ENCODE measurements at regions not wholly inside any gene's neighbourhood (a gene's known extent, or its start where the extent isn't known, plus 50 kb on each side); places are given as distances from the start of the nearest gene placed in this dataset.

DNA sequence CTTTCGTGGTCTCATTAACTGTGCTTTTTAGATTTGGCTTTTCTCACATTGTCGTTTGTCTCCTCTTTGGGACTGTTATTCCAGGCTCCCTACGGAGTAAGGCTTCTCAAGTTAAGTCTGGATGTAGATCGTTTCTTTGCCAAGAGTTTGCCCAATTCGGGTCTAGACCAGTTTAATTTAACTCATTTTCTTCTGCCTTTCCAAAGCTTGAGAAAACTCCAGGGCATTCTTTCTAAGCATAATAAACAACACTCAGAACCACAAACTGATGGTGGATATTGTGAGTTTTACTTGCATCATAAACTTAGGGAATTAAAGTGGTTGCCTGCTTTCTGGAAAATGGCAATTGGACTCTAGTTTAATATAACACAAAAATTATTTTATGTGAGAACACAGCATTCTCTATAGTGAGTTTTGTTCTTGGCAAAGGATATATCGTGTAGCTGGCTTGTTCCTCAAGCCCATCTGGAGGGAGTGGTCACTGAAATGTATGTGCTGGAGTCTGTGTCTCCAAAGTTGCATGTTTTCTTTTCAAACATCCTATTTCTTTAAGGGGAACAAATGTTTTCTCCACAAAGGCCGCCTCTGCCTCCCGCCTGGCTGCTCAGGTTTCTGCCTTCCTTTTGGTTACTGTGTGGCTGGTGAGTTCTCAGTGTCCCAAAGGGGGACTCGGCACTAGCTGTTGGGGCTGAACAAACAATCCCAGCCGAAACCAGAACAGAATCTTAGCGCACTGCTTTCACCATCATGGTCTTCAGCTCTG is 211.3 kb upstream of the FBN2 start:
- no peak for DNase-seq

DNA sequence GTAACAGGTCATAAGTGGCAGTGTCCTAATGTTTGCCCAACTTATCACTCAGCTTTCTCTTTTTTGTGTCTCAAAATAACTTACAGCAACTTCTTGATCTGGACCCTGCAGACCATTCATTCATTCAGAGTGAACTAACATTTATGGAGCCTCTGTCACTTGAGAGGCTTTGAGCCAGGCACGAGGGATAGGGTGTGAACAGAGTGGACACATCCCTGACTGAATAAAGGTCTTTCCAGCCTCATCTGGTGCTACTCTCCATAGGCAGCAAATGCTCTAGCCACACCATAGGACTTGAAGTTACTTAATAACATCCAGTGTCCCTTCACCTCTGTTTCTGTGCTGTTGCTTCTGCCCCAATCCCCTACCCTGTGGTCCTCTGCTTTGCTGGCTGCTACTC is 212.1 kb upstream of the FBN2 start:
- DNase-seq: no peak

DNA sequence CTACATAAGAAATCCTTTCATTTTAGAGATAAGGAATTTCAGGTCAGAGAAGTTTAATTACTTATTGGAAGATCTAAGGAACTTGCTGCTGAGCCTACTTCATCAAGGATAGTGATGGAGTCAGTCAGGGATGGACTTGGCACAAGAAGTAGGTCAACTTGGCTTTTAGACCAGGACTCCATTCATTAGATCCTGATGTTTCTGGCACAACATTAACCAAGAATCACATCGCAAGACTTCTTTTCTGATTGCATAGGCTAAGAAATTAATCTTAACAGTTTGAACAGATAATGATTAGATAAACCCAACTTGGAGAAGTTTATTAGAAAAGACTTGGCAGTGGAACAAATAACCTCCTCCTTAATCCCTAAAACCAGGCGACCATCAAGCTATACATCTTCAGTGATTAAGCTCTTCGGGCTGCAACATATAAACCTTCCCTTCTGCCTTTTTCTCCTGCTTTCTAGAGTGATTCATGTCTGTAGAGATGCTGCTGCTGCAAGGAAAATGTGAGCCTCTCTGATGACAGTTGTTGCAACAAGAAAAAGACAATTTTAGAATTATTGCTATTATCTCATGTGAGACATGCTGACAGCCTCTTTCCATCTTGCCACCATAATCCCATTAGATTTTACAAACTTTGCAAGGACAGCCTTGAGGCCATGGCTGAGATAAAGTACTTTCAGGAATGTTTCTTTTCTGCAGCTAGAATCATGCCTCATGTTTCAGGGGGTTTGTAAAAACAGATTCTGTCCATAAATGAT is 207.9 kb upstream of the SLC27A6 start:
- DNase-seq: no peak

DNA sequence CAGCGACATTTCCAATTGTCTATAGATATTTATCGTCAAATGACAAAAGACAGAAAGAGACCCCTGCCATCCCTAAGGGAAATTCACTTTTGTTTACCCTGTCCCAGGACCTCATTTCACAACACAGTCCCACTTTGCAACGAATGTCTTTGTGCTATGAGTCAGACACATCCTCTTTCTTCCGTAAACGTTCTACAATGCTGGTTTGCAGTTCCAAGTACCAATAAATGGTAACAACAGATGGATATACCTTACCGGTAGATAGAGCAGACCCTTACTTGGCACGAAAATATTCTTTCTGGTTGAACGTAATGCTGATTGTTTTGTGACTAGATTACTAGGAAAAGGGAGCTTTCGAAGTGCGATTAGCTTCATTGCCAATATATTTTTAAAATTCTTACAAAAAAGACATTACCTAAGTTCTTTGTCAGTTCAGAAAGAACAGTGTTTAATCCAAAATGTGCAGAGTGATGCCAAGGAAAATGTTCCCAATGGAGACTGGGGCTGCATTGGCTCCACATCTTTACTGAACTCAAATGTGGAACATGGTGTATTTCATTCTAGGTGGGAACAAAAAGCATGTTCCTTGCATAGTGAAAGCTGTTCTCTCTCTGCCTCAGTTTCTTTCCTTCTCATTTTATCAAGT is 202.5 kb upstream of the SLC27A6 start:
- DNase-seq: no peak

DNA sequence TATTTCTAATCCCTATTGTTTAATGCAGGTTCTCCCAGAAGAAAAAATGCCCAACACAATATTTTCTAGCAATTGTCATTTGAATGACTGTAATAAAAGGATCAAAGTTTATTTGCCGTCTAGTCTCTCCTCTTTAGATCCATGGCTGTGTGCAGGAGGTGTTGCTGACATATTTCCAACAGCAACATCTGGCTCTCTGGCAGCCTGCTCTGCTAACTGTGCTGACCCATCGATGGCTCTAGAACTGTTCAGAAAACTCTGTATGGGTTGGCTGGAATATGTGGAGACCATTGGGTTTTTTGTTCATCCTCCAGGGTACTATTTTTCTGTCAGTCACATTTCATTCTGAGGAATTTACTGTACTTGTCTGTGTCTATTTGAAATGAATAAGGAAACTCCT is 202.0 kb upstream of the SLC27A6 start:
- no peak for DNase-seq

DNA sequence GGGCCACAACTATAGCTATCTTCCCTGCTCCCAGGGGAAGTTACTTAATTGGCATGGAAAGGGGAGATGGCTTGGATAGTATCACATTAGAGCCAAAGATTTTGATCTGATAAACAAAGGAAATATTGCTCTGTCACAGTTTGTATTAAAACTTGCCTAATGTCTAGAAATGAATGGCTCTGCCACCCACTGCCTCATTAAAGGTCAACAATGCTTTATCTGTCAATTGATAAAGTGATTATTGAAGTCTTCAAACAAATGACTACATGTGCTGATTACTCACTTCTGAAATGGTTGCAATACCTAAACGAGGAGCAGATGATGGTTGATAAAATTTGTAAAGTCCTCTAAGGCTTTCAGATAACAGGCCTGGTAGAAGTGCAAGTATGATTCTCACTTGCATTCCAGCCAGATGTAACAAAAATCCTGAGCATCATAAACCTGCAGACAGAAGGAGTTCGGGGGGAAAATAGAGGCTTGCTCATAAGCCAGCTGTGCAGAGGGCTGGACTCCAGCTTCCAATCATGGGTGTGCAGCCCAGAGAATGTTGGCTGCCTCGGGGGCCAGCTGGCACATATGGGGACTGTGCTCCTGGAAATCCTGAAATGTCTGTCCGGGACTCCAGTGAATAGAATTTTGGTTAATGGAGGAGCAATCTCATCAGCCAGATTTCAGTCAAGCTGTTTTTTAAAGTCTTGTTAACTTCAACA is 200.5 kb upstream of the SLC27A6 start:
- DNase-seq: no peak

DNA sequence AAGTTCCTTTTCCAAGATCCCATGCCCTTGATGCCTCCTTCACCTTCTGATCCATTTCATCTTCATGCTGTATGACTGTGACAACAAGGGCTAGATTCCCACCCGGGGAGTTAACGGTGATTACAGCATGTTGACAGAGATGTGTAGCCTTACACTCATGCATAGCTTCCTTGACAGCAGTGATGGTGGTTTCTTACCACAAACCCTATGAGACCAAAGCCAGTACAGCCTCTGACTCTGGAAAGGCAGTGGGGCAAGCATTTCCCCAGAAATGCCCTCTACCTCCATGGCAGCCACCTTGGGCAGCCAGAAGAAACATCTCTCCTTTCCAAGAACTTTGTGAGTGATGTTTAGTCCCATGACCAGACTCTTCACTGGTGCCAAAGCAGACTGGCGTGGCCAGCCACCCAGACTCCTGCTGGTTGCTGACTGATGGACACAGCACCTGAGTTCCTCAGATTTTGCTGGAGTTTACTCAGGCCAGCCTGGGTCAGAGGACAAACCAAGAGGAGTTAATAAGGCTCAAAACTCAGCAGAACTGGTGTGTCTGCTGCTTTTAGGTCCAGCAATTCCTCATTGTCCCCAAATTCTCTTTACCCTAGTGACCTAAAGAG is 199.7 kb upstream of the SLC27A6 start:
- DNase-seq: no peak

DNA sequence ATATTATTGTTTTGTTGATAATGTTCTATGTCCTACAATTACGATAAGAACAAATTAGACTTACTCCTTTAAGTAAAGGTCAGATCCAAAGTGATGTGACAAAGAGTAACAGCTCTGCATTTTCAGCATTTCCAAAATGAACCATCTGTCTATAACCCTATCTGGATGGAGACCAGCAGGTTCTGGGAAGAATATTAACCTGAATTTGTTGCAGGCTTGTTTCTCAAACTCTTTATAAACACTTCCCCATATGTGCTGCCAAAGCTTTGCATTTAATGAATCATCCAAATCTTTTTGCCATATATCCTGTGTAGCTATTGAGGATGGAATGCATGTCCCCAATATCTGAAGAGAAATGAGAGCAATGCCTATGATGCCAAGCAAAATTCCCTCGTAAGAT is 198.9 kb upstream of the SLC27A6 start:
- DNase-seq: no peak

DNA sequence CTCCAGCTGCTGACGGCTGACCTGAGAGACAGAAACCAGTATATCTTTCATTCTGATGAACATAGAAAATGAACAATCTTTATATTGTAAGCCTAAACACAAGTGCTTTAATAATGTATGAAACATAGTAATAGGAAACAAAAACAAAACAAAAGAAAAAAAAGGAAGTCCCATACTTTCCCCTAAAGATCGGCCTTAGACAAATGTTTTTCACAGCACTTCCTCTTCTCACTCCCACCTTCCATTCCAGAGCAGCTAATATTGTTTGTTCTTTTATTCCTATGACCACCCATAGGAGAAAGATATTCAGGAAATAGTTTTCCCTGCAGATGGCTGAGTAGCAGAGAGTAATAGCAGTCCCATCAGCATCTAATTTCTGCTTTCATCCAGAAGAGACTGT is 194.4 kb upstream of the SLC27A6 start:
- DNase-seq: no peak

DNA sequence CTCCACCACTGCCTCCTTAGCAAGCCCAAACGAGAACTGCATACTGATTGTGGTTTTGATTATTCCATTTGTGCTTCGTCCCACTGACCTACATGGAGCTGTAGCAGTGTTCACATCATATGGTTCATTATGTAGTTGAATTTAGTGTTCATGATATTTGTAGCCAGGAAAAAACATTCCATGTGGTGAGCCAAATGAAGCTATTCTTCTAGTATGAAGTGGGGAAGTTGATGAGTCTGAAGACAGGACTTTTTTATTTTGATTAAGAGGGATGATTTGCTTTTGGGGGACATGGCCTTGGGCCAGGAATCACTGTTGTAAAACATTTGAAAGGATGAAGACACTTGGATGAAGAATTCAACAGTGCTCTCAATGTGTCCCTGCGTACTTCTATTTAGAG is 192.9 kb upstream of the SLC27A6 start:
- DNase-seq: no peak

DNA sequence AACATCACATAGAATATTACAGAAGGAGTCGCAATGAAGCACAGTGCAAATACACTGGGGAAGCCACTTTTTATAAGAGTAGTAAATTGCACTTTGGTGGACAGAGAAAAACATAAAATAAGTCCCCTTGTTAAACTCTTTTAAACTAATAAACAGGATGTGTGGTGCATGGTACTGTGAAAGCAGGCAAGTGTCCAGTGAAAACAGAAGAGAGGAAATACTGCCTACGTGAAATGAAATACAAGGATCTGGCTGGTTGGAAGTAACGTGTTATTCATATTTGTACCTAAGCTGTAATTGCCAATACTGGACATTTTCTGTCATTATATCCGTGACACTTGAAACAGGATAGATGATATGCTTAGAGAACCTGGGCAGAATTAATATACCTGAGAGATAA is 191.9 kb upstream of the SLC27A6 start:
- no peak for DNase-seq

DNA sequence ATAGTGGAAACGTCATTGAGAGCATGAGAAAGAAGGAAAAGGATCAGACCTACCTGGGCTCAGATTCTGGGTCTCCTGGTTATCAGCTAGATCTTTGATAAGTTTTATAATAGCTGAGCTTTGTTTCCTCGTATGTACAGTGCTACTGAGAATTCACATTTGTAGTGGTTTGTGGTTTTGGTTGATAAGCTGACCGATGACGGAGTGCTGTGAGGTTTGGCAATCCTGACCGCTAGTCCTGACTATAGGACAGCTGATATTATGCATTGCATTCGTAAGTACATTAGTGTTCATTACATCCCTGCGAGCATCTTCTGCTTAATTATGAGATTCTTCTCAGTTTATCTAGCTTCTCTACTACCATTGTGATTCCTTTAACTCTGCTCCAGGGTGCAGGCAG is 190.7 kb upstream of the SLC27A6 start:
- DNase-seq: no peak

DNA sequence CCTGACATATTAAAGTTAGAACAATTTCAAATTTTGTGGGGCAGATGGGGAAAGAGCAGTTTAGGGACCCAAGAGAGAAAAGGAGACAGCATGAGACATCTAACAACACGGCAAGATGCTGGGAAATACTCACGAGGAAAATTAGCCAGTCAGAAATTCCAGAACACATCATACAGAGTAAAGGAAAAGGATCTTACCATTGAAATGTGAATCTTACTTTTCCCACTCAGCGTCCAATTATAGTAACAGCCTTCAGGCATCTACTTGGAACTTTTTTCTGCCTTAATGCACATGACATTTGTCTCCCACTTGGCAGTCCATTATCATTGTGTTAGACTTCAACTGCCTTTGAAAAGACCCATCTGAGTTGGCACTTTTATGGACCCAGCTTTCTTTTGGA is 189.7 kb upstream of the SLC27A6 start:
- DNase-seq: no peak

DNA sequence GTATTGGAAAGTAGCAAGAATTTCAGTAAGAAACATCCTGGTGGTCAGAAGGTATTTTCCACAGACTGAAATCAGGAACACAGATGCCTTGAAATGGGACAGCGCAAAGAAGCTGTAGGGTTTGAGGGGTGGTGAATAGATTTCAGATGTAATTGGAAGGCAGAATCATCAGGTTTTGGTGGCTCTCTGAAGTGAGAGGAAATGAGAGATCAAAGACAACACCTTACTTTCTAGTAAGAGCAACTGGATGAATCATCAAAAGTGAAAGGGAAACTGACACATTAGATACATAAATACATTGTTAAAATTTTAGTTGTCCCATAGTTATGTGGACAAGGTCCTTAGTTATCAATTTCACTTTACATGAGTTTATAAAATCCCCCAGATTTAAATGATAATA is 188.2 kb upstream of the SLC27A6 start:
- no peak for DNase-seq

DNA sequence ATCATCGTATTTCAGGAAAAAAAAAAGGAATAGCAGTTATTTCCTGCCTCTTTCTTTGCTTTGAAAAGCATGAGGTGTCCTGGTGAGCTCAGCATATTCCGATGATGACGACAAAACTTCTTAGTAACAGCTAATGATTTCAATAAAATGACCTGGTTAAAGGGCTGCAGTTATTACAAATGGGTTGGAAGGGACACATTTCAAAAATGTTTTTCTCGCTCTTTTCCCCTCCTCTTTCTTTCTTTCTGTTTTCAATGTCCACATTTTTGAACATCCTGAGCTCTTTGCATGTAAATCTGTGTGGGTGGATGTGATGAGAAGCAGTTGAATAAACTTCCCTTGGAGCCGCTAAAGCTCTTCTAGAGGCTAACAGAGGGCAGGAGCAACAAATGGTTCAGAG is 186.8 kb upstream of the SLC27A6 start:
- DNase-seq: no peak

DNA sequence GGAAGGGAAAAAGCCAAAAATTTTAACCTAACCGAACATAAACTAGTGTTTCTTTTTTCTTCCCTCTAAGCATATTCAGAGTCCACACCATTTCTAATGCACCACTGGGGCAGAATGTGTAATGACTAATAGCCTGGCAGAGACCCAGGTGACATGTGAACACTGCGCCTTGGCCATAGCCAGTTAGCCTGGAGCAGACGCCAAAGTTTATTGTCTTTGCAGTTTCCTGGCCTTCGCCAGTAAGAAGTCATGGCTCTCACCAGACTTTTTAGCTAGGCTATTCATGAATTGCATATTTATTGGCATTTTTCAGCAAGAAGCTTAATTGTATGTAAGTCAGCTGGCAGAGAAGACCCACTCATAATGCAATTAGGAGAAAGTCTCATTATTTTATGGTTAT is 182.8 kb upstream of the SLC27A6 start:
- no peak for DNase-seq

DNA sequence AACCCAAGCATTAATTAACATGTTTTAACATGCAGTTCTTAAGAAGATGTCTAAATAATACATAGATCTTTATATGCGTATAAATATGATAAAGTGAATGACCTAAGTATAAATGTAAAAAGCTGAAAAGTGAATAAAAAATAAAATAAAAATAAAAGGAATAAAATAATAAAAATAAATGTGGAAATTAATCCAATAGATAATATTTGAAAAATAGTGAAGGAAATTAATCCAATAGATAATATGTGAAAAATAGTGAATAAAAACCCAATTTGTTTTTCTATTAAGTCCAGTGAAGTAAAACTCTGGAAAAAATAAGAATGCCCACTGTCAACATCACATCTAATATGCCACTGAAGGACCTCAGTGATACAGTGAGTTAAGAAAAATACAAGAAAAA is 180.6 kb upstream of the SLC27A6 start:
- no peak for DNase-seq

DNA sequence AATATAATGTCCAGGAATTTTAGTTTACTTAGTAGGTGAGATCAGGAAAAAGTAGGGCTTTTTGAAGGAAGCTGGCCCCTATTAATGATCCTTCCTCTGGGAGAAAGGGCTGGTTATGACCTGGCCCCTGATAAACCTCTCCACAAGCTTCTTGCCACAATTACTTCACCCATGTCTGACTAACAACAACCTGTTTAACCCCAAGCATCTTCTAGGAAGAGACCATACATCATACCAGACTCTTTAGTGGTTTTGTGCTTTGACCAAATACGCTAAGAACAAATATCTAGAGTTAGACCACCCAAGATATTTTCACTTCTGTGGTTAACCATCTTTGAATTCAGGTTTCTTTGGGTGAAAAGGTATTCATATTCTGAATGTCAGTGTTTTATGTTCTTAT is 174.0 kb upstream of the SLC27A6 start:
- DNase-seq: no peak

DNA sequence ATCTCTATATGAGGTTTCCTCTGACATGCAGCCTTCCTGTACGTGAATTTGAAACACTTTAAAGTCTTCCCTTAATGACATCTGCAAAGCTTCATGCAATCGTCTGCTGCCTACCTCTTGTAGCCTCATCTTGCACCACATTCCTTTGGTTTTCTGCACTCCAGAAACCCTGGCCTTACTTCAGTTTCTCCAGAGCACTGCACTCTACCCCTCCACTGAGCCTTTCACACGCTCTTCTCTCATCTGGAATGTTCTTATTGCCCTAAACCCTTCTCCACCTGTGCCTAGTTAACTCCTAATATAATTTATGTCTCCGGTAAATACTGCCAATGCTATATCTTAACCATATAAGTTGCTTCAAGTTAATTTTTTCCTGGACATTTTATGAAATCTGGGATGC is 168.8 kb upstream of the SLC27A6 start:
- DNase-seq: no peak

DNA sequence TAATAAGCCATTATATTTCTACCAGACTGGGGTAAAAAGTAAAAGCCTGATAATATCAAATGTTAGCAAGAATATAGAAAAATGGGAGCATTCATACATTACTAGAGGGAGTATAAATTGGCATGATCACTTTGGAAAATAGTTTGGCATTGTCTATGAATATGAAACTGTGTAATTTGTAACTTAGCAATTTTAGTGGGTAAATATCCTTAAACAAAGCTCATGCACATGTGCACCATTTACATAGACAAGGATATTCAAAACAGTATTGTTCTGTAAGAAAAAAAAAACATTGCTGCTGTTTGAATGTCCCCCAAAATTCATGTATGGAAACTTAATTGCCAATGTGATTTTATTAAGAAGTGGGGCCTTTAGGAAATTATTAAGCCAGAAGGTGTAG is 166.4 kb upstream of the SLC27A6 start:
- DNase-seq: no peak

DNA sequence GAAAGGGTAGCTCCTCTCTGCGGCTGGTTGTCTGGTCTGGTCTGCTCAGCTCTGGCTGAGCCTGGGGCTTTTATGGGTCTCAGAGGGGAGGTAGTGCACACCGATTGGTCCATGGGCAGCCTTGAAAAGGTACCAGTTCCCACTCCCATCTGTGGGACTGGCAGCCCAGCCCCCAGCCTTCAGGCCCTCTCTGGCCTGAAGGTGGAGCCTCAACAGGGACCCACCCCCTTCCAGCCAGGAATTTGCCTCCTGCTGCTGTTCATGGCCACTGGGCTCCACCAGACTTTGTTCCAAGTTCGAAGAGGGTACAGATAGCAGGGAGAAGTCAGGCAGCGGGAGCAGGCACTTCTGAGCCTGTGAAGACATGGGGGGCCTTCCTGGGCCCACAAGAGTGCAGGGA is 165.3 kb upstream of the SLC27A6 start:
- DNase-seq: no peak

DNA sequence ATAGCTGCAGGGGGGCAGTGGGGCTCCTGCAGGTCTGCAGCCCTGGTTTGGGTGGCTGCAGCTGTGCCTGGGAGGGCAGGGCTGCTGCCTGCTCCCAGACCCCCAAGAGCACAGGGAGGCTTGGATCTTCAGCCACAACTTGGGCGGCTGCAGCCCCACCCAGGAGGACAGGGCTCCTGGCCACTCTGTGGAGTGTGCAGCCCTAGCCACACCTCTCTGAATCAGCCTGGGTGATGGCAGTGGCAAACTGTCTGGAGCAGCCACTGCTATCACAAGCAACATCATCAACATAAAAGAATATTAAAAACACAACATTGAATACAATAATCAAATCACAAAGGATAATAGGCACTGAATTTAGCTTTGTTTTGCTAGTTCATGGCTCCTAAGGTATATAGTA is 164.9 kb upstream of the SLC27A6 start:
- DNase-seq: no peak

Measured in NCI-H1694 treated with DMSO at 0.1 percent for 48 hours (cell line).